ENCODE measurements at regions not wholly inside any gene's neighbourhood (a gene's known extent, or its start where the extent isn't known, plus 50 kb on each side); places are given as distances from the start of the nearest gene placed in this dataset.

DNA sequence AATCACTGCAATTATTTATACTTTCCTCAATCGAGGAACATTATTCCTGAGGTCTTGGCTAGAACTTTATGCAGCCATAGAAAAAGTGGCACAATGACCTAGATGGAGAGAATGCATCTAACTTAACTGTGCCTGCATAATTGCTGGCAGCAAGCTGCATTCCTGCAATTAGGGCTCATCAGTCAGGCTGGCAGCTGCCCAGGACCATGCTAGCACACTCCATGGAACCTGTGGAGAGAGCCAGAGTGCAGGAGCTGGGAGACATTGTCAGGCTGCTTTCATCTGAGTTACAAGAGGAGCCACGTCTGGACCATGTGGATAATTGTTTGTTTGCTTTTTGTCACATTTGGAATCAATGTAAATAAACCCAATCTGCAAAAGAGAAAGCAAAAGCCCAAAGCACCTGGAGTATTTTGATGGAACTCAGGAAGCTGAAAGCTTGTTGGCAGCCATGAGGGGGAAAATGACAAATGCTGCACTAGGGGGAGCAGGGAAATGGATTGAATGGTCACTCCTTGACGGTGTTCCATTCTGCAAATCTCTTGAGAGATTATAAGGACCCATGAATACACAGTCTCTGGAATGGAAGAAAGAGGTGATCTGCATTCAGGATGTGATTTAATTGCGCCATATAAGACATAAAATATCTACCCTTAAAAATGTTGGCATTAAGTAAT, 839.9 kb downstream of the MAT2B start:
- Mint-ChIP-seq H3K27me3 (no peaks in the 10 kb centered on the region), H3K27ac (no peak overlapping the region), H3K4me1 (no peaks in the 10 kb centered on the region), H3K9me3 (peaks cover 0 to 18% (median 6%) of the 10 kb centered on the region in 8 donors), H3K4me3 (no peak overlapping the region), H3K36me3 (no peaks in the 10 kb centered on the region)
- POLR2A ChIA-PET (ENCODE audit: partially characterized antibody) = no interaction called here
- intact Hi-C loops (cut with micrococcal nuclease) = no loop called here
- Histone ChIP-seq H3K36me3 (ENCODE audit: insufficient read depth, low read length) (no peaks in the 10 kb centered on the region), H3K27ac (ENCODE audit: low read depth, low read length) (no peak overlapping the region), H3K9me3 (ENCODE audit: control insufficient read depth in 1 of 2, low read length in 2 of 2) (no peaks in the 10 kb centered on the region), H3K4me3 (ENCODE audit: low read length in 2 of 2) (no peak overlapping the region), H3K4me1 (ENCODE audit: insufficient read depth, low read length) (no peaks in the 10 kb centered on the region), H3K27me3 (ENCODE audit: insufficient read depth, low read length) (no peaks in the 10 kb centered on the region)
- no peak for DNase-seq
- CTCF ChIA-PET (ENCODE audit: partially characterized antibody) = no interaction called here

DNA sequence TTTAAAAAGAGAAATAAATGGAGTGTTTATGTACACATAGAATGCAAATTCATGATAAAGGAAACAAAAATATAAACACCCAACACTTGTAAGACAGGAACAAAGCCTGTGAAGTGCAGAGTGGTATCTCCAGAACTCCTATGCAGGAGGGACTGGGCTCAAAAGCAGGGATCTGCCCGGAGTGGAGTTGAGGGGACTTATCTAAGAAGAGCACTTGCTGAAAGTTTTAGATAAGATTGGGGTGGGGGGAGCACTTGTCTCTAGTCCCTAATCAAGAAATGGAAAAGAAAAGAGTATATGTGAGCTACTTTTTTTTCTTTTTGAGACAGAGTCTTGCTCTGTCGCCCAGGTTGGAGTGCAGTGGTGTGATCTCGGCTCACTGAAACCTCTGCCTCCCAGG, 840.4 kb downstream of the MAT2B start:
- H3K4me3 ChIP-seq (ENCODE audit: low read length in 2 of 2) = no peak overlapping the region
- H3K4me1 ChIP-seq (ENCODE audit: insufficient read depth, low read length) = no peaks in the 10 kb centered on the region
- CTCF ChIA-PET (ENCODE audit: partially characterized antibody) = no interaction called here
- no peaks in the 10 kb centered on the region for H3K36me3 Mint-ChIP-seq
- no peaks in the 10 kb centered on the region for H3K4me1 Mint-ChIP-seq
- peaks cover 0 to 18% (median 6%) of the 10 kb centered on the region in 8 donors for H3K9me3 Mint-ChIP-seq
- H3K9me3 ChIP-seq (ENCODE audit: control insufficient read depth in 1 of 2, low read length in 2 of 2) = no peaks in the 10 kb centered on the region
- DNase-seq = no peak
- POLR2A ChIA-PET (ENCODE audit: partially characterized antibody) = no interaction called here
- H3K27me3 Mint-ChIP-seq = no peaks in the 10 kb centered on the region
- intact Hi-C loops (cut with micrococcal nuclease) = no loop called here
- H3K27me3 ChIP-seq (ENCODE audit: insufficient read depth, low read length) = no peaks in the 10 kb centered on the region
- no peak overlapping the region for H3K27ac Mint-ChIP-seq
- H3K4me3 Mint-ChIP-seq = no peak overlapping the region
- no peaks in the 10 kb centered on the region for H3K36me3 ChIP-seq (ENCODE audit: insufficient read depth, low read length)
- H3K27ac ChIP-seq (ENCODE audit: low read depth, low read length) = no peak overlapping the region

DNA sequence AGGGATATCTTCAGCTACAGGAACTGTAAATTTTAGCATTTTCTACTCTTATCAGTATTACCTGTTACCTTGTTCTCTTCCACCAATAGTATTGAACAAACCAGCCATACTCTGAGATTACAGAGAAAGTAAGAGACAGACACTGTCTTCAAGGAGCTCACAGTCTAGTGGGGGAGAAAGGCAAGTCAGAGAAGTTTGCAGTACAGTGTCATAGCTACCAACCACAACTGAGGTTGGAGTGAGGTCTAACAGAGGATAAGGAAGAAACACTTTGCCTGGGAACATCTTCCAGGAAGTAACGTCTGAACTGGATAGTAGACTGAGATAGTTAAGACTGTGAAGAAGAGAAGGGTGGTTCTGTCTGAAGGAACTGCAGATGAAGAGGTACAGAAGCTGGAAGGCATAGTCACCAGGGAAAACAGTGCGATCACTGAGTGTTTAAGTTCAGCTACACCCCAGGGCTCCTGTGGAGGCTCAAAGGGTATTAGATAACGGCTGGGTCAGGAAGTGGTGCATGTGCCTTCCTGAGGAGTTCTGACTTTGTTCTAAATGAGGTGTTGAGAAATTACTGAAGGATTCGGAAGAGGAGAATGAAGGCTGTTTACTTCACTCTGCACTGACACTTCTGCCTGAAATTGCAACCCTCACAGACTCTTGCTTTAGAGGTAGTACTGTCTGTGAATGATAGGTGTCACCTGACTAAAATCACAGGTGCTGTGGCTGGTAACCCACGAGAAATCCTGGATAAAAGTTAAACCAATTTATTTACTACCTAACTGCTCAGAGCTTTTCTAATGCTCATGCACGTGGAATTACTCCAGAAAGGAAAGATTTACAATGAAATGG, 841.6 kb downstream of the MAT2B start:
- ChIA-PET CTCF (ENCODE audit: partially characterized antibody) (no interaction called here), POLR2A (ENCODE audit: partially characterized antibody) (no interaction called here)

DNA sequence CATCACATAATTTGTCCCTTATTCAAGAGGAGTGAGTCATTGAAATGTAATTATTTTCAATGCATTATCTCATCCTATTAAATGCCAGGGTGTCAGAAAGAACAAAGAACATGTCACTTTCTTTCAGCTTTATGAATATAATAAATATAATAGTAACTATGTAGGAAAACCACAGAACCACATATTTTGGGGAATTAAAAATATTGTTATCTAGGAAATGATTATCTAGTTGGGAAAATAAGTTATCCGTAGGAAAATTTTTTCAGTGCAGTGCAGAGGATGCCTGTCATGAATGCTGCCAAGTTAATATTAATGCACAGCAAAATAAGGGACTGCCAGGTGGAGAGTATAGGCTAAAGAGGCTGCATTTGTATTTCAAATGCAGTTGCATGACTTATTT, 844.8 kb downstream of the MAT2B start:
- no peaks in the 10 kb centered on the region for H3K9me3 ChIP-seq (ENCODE audit: control insufficient read depth in 1 of 2, low read length in 2 of 2)
- no peak overlapping the region for H3K4me3 ChIP-seq (ENCODE audit: low read length in 2 of 2)
- no peaks in the 10 kb centered on the region for H3K4me1 Mint-ChIP-seq
- intact Hi-C loops (cut with micrococcal nuclease) = no loop called here
- ChIA-PET POLR2A (ENCODE audit: partially characterized antibody) (no interaction called here), CTCF (ENCODE audit: partially characterized antibody) (no interaction called here)
- peaks cover 0 to 16% (median 6%) of the 10 kb centered on the region in 8 donors for H3K9me3 Mint-ChIP-seq
- no peak overlapping the region for H3K27ac ChIP-seq (ENCODE audit: low read depth, low read length)
- no peak for DNase-seq
- no peaks in the 10 kb centered on the region for H3K4me1 ChIP-seq (ENCODE audit: insufficient read depth, low read length)
- no peaks in the 10 kb centered on the region for H3K27me3 Mint-ChIP-seq
- H3K27me3 ChIP-seq (ENCODE audit: insufficient read depth, low read length) = no peaks in the 10 kb centered on the region
- no peak overlapping the region for H3K27ac Mint-ChIP-seq
- H3K36me3 Mint-ChIP-seq = no peaks in the 10 kb centered on the region
- H3K36me3 ChIP-seq (ENCODE audit: insufficient read depth, low read length) = no peaks in the 10 kb centered on the region
- H3K4me3 Mint-ChIP-seq = no peak overlapping the region

More for the DNA sequence above, 841.6 kb downstream of the MAT2B start:
- no peak overlapping the region for H3K27ac ChIP-seq (ENCODE audit: low read depth, low read length)
- no peaks in the 10 kb centered on the region for H3K9me3 ChIP-seq (ENCODE audit: control insufficient read depth in 1 of 2, low read length in 2 of 2)
- H3K4me1 Mint-ChIP-seq = no peaks in the 10 kb centered on the region
- no peaks in the 10 kb centered on the region for H3K27me3 ChIP-seq (ENCODE audit: insufficient read depth, low read length)
- no peaks in the 10 kb centered on the region for H3K36me3 Mint-ChIP-seq
- H3K27me3 Mint-ChIP-seq = no peaks in the 10 kb centered on the region
- no peak overlapping the region for H3K4me3 Mint-ChIP-seq
- H3K27ac Mint-ChIP-seq = no peak overlapping the region
- intact Hi-C loops (cut with micrococcal nuclease) = no loop called here
- no peaks in the 10 kb centered on the region for H3K4me1 ChIP-seq (ENCODE audit: insufficient read depth, low read length)
- H3K4me3 ChIP-seq (ENCODE audit: low read length in 2 of 2) = no peak overlapping the region
- H3K36me3 ChIP-seq (ENCODE audit: insufficient read depth, low read length) = no peaks in the 10 kb centered on the region
- DNase-seq = no peak
- H3K9me3 Mint-ChIP-seq = peaks cover 0 to 18% (median 6%) of the 10 kb centered on the region in 8 donors

DNA sequence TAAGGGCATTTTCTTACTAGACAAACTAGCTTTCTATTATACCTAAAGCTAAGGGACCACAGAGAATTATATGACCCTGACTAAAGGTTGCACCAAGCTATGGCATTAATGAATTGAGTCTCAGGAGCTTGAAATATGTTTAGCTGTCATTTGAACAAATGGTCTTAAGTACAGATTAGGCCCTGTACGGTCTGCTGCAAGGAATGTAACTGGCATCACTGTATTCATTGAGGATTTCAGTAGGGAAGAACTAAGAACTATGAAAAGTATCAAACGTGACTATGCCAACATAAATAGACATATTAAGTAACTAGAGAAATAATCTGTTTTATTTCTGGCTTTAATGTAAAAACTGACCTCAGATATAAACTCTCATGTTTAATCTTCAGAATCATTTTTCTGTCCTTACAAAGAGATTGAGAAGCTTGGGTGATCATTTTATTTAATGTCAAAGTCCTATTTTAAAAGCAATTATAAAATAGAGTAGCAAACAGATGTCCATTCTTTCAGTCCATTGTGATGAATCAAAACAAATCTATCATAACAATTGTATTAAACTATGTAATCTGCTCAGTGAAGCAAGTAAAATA, 845.9 kb downstream of the MAT2B start:
- CTCF ChIA-PET (ENCODE audit: partially characterized antibody) = no interaction called here
- no peak overlapping the region for H3K4me3 Mint-ChIP-seq
- POLR2A ChIA-PET (ENCODE audit: partially characterized antibody) = no interaction called here
- no peaks in the 10 kb centered on the region for H3K4me1 Mint-ChIP-seq
- no peaks in the 10 kb centered on the region for H3K36me3 Mint-ChIP-seq
- DNase-seq = no peak
- intact Hi-C loops (cut with micrococcal nuclease) = no loop called here
- H3K9me3 Mint-ChIP-seq = peaks cover 0 to 17% (median 6%) of the 10 kb centered on the region in 8 donors
- no peaks in the 10 kb centered on the region for H3K27me3 Mint-ChIP-seq
- H3K4me3 ChIP-seq (ENCODE audit: low read length in 2 of 2) = no peak overlapping the region
- no peak overlapping the region for H3K27ac Mint-ChIP-seq
- H3K36me3 ChIP-seq (ENCODE audit: insufficient read depth, low read length) = no peaks in the 10 kb centered on the region
- no peaks in the 10 kb centered on the region for H3K4me1 ChIP-seq (ENCODE audit: insufficient read depth, low read length)
- H3K9me3 ChIP-seq (ENCODE audit: control insufficient read depth in 1 of 2, low read length in 2 of 2) = no peaks in the 10 kb centered on the region
- H3K27ac ChIP-seq (ENCODE audit: low read depth, low read length) = no peak overlapping the region
- H3K27me3 ChIP-seq (ENCODE audit: insufficient read depth, low read length) = no peaks in the 10 kb centered on the region

DNA sequence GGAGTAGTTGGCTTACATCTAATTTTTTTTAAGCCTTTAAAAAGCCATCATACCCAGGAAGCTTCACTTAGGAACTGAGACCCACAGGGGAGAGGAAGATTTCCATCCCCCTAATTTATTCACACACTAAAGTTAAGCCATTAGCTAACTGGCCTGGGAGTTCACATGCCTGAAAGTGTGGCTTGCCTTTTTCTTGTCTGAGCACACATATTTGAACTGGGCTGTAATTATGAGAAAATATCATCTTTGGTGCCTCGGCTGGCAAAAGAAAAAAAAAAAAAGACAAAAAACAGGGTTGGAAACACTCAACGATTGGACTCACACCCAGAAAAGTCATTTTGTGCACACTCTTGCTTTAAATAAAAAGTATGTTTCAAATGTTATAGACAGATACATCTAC, 847.3 kb downstream of the MAT2B start:
- Mint-ChIP-seq H3K4me3 (no peak overlapping the region), H3K36me3 (no peaks in the 10 kb centered on the region), H3K27ac (no peak overlapping the region), H3K4me1 (no peaks in the 10 kb centered on the region), H3K9me3 (peaks cover 0 to 14% (median 6%) of the 10 kb centered on the region in 8 donors), H3K27me3 (no peaks in the 10 kb centered on the region)
- no peak for DNase-seq
- no peak overlapping the region for H3K4me3 ChIP-seq (ENCODE audit: low read length in 2 of 2)
- no peaks in the 10 kb centered on the region for H3K4me1 ChIP-seq (ENCODE audit: insufficient read depth, low read length)
- no peaks in the 10 kb centered on the region for H3K36me3 ChIP-seq (ENCODE audit: insufficient read depth, low read length)
- H3K27me3 ChIP-seq (ENCODE audit: insufficient read depth, low read length) = no peaks in the 10 kb centered on the region
- POLR2A ChIA-PET (ENCODE audit: partially characterized antibody) = no interaction called here
- CTCF ChIA-PET (ENCODE audit: partially characterized antibody) = no interaction called here
- no peak overlapping the region for H3K27ac ChIP-seq (ENCODE audit: low read depth, low read length)
- intact Hi-C loops (cut with micrococcal nuclease) = no loop called here
- no peaks in the 10 kb centered on the region for H3K9me3 ChIP-seq (ENCODE audit: control insufficient read depth in 1 of 2, low read length in 2 of 2)

DNA sequence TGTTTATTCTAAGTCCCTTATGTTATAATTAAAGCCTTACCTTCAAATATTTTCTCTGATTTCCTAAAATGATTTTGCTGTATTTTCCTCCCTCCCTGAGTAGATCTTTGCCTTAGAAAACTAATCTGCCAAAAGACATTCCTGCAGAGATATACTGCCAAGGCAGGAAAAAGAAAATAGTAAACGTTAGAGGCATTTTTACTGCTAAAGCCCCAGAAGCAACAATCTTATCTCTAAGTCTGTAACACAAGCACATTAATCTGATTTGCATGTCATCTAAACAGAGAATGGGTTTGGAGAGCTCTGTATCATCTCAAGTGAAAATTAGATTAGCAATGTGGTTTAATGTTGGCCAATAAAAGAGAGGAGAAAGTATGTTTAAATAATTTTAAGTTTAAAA, 847.7 kb downstream of the MAT2B start:
- intact Hi-C loops (cut with micrococcal nuclease) = no loop called here
- Mint-ChIP-seq H3K4me1 (no peaks in the 10 kb centered on the region), H3K27ac (no peak overlapping the region), H3K4me3 (no peak overlapping the region), H3K27me3 (no peaks in the 10 kb centered on the region), H3K36me3 (no peaks in the 10 kb centered on the region), H3K9me3 (peaks cover 0 to 15% (median 6%) of the 10 kb centered on the region in 8 donors)
- no peaks in the 10 kb centered on the region for H3K4me1 ChIP-seq (ENCODE audit: insufficient read depth, low read length)
- no peak for DNase-seq
- no peak overlapping the region for H3K27ac ChIP-seq (ENCODE audit: low read depth, low read length)
- H3K27me3 ChIP-seq (ENCODE audit: insufficient read depth, low read length) = no peaks in the 10 kb centered on the region
- ChIA-PET CTCF (ENCODE audit: partially characterized antibody) (no interaction called here), POLR2A (ENCODE audit: partially characterized antibody) (no interaction called here)
- H3K9me3 ChIP-seq (ENCODE audit: control insufficient read depth in 1 of 2, low read length in 2 of 2) = no peaks in the 10 kb centered on the region
- H3K4me3 ChIP-seq (ENCODE audit: low read length in 2 of 2) = no peak overlapping the region
- H3K36me3 ChIP-seq (ENCODE audit: insufficient read depth, low read length) = no peaks in the 10 kb centered on the region

Measured in CD4-positive, alpha-beta memory T cell (primary cell).